GM23338 (cell line): ENCODE measurements at regions not wholly inside any gene's neighbourhood (a gene's known extent, or its start where the extent isn't known, plus 50 kb on each side); places are given as distances from the start of the nearest gene placed in this dataset.
"Not testable (repeated sequence)": the region's sequence is repeated elsewhere in the genome, so short reads cannot be mapped to it uniquely, and the experiment has no call there.

ENCODE experiments used
- ATAC-seq: fragments of 200-7000 bp; cut with Tn5 transposase; 3 replicates; pipeline ENCODE4 v1.9.1; 2020
- DNase-seq: peaks from one replicate; pipeline ENCODE4 v3.0.0-alpha.2; 2015; ENCODE audit warnings: low spot score
- H2AFZ ChIP-seq: fragments of 200-600 bp; sonication (generic); 2 replicates; pipeline ENCODE4 v1.8.0; 2016; ENCODE audit warnings: antibody characterized with exemption, mild to moderate bottlenecking, moderate library complexity
- H3F3A ChIP-seq: fragments of 200-600 bp; sonication (generic); replicated peaks from 2 replicates; pipeline ENCODE4 v1.8.0; 2017; ENCODE audit warnings: antibody characterized with exemption, mixed run types, low read depth
- H3K27ac ChIP-seq: fragments of 200-600 bp; sonication (generic); 2 replicates; pipeline ENCODE4 v1.6.1; 2016; ENCODE audit warnings: low read depth
- H3K27me3 ChIP-seq: fragments of 200-600 bp; sonication (generic); 2 replicates; pipeline ENCODE4 v1.8.0; 2016; ENCODE audit warnings: mild to moderate bottlenecking, mixed run types, moderate library complexity; ENCODE audit not compliant: insufficient read depth
- H3K36me3 ChIP-seq: fragments of 200-600 bp; sonication (generic); 2 replicates; pipeline ENCODE4 v1.8.0; 2016; ENCODE audit warnings: mild to moderate bottlenecking; ENCODE audit not compliant: insufficient read depth
- H3K4me1 ChIP-seq: fragments of 200-600 bp; sonication (generic); 2 replicates; pipeline ENCODE4 v1.8.0; 2016; ENCODE audit warnings: mild to moderate bottlenecking, moderate library complexity; ENCODE audit not compliant: insufficient read depth
- H3K4me2 ChIP-seq: fragments of 200-600 bp; sonication (generic); 2 replicates; pipeline ENCODE4 v1.7.1; 2017; ENCODE audit warnings: mixed run types
- H3K4me3 ChIP-seq: fragments of 200-600 bp; sonication (generic); 2 replicates; pipeline ENCODE4 v1.6.1; 2016; ENCODE audit warnings: mixed run types
- H3K79me2 ChIP-seq: fragments of 200-600 bp; sonication (generic); replicated peaks from 2 replicates; pipeline ENCODE4 v1.8.0; 2017; ENCODE audit warnings: mild to moderate bottlenecking; ENCODE audit not compliant: insufficient read depth
- H3K9me2 ChIP-seq: fragments of 200-600 bp; sonication (generic); 2 replicates; pipeline ENCODE4 v1.8.0; 2017; ENCODE audit not compliant: insufficient read depth
- H4K20me1 ChIP-seq: fragments of 200-600 bp; sonication (generic); replicated peaks from 2 replicates; pipeline ENCODE4 v1.8.0; 2017; ENCODE audit warnings: mild to moderate bottlenecking; ENCODE audit not compliant: insufficient read depth
- H3K27ac Mint-ChIP-seq: 2 replicates; pipeline ENCODE4 v1.8.0; 2020; ENCODE audit warnings: inconsistent platforms, mild to moderate bottlenecking, moderate library complexity, mixed read lengths
- H3K27me3 Mint-ChIP-seq: 3 replicates; pipeline ENCODE4 v1.8.0; 2022; ENCODE audit warnings: low read depth, mild to moderate bottlenecking, moderate library complexity, mixed read lengths, inconsistent platforms; ENCODE audit not compliant: insufficient read depth, poor library complexity
- H3K36me3 Mint-ChIP-seq: 3 replicates; pipeline ENCODE4 v1.8.0; 2021; ENCODE audit warnings: low read depth, mild to moderate bottlenecking, inconsistent platforms, moderate library complexity, mixed read lengths
- H3K4me1 Mint-ChIP-seq: 3 replicates; pipeline ENCODE4 v1.8.0; 2020; ENCODE audit warnings: mild to moderate bottlenecking, inconsistent platforms, mixed read lengths
- H3K4me3 Mint-ChIP-seq: 3 replicates; pipeline ENCODE4 v1.8.0; 2021; ENCODE audit warnings: moderate library complexity, mild to moderate bottlenecking, inconsistent platforms, mixed read lengths
- H3K9me3 Mint-ChIP-seq: 3 replicates; pipeline ENCODE4 v1.8.0; 2020; ENCODE audit warnings: moderate library complexity, mild to moderate bottlenecking, inconsistent platforms, mixed read lengths
- EZH2 ChIP-seq: fragments of 200-600 bp; sonication (generic); IDR thresholded peaks from one replicate; pipeline ENCODE4 v1.8.0; 2017; ENCODE audit warnings: antibody characterized with exemption, mild to moderate bottlenecking, low read depth; ENCODE audit not compliant: unreplicated experiment
- EZH2phosphoT487 ChIP-seq: fragments of 200-600 bp; sonication (generic); IDR thresholded peaks from one replicate; pipeline ENCODE4 v1.8.1; 2018; ENCODE audit warnings: antibody characterized with exemption; ENCODE audit not compliant: unreplicated experiment
- JUNB ChIP-seq: IDR thresholded peaks from one replicate; pipeline ENCODE4 v1.6.1; 2016; ENCODE audit warnings: antibody characterized with exemption; ENCODE audit not compliant: unreplicated experiment
- NANOG ChIP-seq: IDR thresholded peaks from 2 replicates; pipeline ENCODE4 v1.6.1; 2016; ENCODE audit warnings: antibody characterized with exemption, borderline replicate concordance
- POLR2AphosphoS5 ChIP-seq: IDR thresholded peaks from 2 replicates; pipeline ENCODE4 v1.6.1; 2016; ENCODE audit warnings: antibody characterized with exemption, low read depth
- STAT1 ChIP-seq: IDR thresholded peaks from one replicate; pipeline ENCODE4 v1.6.1; 2016; ENCODE audit warnings: antibody characterized with exemption; ENCODE audit not compliant: unreplicated experiment
- ZNF114 ChIP-seq: fragments of 250-450 bp; sonication (Bioruptor Pico); IDR thresholded peaks from 2 replicates; pipeline ENCODE4 v1.5.0; 2020; ENCODE audit warnings: mild to moderate bottlenecking, moderate library complexity
- ZNF331 ChIP-seq: fragments of 250-450 bp; sonication (Bioruptor Pico); IDR thresholded peaks from 2 replicates; pipeline ENCODE4 v1.5.0; 2020; ENCODE audit warnings: low read depth, mild to moderate bottlenecking, moderate library complexity
- TF ChIP-seq, protein P1 (sequence below): IDR thresholded peaks from 2 replicates; pipeline ENCODE4 v1.6.1; 2016; ENCODE audit warnings: antibody characterized with exemption
- TF ChIP-seq, protein P2 (sequence below), 2 experiments: fragments of 200-600 bp in 1 of 2; sonication (generic) in 1 of 2; conservative IDR thresholded peaks; 2 replicates each; pipeline versions ENCODE4 v1.5.1 to v1.6.1; 2016 to 2017; ENCODE audit warnings: antibody characterized with exemption in 2 of 2, low read depth in 2 of 2, mild to moderate bottlenecking in 2 of 2, moderate library complexity in 1 of 2
- TF ChIP-seq, protein P3 (sequence below): fragments of 250-450 bp; sonication (Bioruptor Pico); IDR thresholded peaks from 2 replicates; pipeline ENCODE4 v1.5.0; 2020; ENCODE audit warnings: mild to moderate bottlenecking, moderate library complexity

DNA sequence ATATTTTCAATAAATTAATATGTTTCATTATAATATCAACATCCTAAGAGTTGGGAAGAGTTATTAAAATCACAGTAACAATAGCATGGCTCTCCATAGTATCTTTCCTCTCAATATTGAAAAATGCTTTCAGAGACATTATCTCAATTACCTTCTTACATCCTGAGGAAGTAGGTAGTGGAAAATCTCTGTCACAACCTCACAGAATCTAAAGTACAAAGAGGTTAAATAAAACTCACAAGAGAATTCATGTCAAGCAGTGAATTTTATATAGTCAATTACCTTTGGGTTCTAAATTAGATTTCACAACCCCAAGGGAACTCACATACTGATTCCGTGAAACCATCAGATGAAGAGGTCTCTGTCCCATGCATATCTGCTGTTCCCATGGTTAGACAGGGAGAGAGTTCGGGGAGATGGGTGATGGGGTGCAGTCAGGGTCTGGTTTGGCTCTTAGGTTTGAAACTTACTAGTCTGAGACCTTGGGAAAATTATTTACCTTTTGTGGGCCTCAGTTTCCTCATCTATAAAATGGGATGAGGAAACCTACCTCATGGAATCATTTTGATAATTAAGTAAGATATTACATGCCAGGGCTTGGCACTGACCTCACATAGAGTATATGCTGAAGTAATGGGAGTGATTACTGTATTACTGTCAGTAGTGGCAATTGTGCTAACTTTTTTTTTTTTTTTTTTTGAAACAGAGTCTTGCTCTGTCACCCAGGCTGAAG is 74.0 kb upstream of the SNX9 start (continued):
- TF ChIP-seq, protein P1, sequence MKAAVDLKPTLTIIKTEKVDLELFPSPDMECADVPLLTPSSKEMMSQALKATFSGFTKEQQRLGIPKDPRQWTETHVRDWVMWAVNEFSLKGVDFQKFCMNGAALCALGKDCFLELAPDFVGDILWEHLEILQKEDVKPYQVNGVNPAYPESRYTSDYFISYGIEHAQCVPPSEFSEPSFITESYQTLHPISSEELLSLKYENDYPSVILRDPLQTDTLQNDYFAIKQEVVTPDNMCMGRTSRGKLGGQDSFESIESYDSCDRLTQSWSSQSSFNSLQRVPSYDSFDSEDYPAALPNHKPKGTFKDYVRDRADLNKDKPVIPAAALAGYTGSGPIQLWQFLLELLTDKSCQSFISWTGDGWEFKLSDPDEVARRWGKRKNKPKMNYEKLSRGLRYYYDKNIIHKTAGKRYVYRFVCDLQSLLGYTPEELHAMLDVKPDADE: no peak
- TF ChIP-seq STAT1 (no peak), NANOG (no peak), EZH2phosphoT487 (no peak), POLR2AphosphoS5 (no peak), JUNB (no peak), ZNF114 (no peak), EZH2 (no peak)
- TF ChIP-seq, protein P2, sequence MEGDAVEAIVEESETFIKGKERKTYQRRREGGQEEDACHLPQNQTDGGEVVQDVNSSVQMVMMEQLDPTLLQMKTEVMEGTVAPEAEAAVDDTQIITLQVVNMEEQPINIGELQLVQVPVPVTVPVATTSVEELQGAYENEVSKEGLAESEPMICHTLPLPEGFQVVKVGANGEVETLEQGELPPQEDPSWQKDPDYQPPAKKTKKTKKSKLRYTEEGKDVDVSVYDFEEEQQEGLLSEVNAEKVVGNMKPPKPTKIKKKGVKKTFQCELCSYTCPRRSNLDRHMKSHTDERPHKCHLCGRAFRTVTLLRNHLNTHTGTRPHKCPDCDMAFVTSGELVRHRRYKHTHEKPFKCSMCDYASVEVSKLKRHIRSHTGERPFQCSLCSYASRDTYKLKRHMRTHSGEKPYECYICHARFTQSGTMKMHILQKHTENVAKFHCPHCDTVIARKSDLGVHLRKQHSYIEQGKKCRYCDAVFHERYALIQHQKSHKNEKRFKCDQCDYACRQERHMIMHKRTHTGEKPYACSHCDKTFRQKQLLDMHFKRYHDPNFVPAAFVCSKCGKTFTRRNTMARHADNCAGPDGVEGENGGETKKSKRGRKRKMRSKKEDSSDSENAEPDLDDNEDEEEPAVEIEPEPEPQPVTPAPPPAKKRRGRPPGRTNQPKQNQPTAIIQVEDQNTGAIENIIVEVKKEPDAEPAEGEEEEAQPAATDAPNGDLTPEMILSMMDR (conservative IDR thresholded peaks at IDR 0.05; ENCODE audit: low read depth in 2 of 2): no peak

DNA sequence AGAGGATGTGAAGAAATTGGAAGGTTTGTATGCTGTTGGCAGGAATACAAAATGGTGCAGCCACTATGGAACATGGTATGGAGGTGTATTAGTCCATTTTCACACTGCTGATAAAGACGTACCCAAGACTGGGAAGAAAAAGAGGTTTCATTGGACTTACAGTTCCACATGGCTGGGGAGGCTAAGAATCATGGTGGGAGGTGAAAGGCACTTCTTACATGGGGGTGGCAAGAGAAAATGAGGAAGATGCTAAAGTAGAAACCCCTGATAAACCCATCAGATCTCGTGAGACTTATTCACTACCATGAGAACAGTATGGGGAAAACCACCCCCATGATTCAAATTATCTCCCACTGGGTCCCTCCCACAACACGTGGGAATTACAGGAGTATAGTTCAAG is 72.1 kb upstream of the SNX9 start:
- not testable (repeated sequence) for H3K27me3 ChIP-seq, H3K4me2 ChIP-seq, H3K27ac Mint-ChIP-seq, ATAC-seq, H3K36me3 ChIP-seq, H3K79me2 ChIP-seq, H3K9me2 ChIP-seq, H4K20me1 ChIP-seq, H3F3A ChIP-seq, H3K4me3 Mint-ChIP-seq, H3K4me3 ChIP-seq, H3K27ac ChIP-seq, H2AFZ ChIP-seq, DNase-seq
- Mint-ChIP-seq H3K4me1 (peaks cover 38% of the 10 kb centered on the region), H3K27me3 (peaks cover 12% of the 10 kb centered on the region), H3K9me3 (peaks cover 29% of the 10 kb centered on the region), H3K36me3 (peaks cover 21% of the 10 kb centered on the region)
- peaks cover 21% of the 10 kb centered on the region for H3K4me1 ChIP-seq

DNA sequence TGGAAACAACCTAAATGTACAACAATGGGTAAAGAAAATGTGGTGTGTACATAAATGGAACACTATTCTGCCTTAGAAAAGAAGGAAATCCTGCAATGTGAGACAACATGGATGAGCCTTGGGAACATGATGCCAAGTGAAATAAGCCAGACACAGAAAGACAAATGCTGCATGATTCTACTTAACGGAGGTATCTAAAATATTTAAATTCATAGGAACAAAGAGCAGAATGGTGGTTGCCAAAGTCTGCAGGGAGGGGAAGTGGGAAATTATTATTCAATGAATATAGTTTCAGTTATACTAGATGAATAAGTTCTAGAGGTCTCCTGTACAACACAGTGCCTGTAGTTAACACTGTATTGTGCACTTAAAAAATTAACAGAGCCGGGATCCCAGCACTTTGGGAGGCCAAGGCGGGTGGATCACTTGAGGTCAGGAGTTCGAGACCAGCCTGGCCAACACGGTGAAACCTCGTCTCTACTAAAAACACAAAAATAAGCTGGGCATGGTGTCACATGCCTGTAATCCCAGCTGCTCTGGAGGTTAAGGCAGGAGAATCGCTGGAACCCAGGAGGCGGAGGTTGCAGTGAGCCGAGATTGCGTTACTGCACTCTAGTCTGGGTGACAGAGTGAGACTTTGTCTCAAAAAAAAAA is 71.4 kb upstream of the SNX9 start:
- Mint-ChIP-seq H3K27me3 (peaks cover 13% of the 10 kb centered on the region), H3K36me3 (peaks cover 14% of the 10 kb centered on the region), H3K4me1 (peaks cover 42% of the 10 kb centered on the region), H3K27ac (no peak overlapping the region), H3K9me3 (peaks cover 22% of the 10 kb centered on the region), H3K4me3 (no peak overlapping the region; the same call in 2 of the 3 replicates)
- Histone ChIP-seq H3K79me2 (no peaks in the 10 kb centered on the region), H3F3A (no peaks in the 10 kb centered on the region), H3K4me1 (peaks cover 26% of the 10 kb centered on the region), H3K4me2 (no peak overlapping the region), H4K20me1 (no peaks in the 10 kb centered on the region), H3K4me3 (no peak overlapping the region), H3K36me3 (peaks cover 6% of the 10 kb centered on the region), H2AFZ (no peak overlapping the region), H3K27me3 (no peaks in the 10 kb centered on the region), H3K9me2 (no peaks in the 10 kb centered on the region), H3K27ac (no peak overlapping the region)
- DNase-seq (no peak), ATAC-seq (no peak)
- TF ChIP-seq, protein P3, sequence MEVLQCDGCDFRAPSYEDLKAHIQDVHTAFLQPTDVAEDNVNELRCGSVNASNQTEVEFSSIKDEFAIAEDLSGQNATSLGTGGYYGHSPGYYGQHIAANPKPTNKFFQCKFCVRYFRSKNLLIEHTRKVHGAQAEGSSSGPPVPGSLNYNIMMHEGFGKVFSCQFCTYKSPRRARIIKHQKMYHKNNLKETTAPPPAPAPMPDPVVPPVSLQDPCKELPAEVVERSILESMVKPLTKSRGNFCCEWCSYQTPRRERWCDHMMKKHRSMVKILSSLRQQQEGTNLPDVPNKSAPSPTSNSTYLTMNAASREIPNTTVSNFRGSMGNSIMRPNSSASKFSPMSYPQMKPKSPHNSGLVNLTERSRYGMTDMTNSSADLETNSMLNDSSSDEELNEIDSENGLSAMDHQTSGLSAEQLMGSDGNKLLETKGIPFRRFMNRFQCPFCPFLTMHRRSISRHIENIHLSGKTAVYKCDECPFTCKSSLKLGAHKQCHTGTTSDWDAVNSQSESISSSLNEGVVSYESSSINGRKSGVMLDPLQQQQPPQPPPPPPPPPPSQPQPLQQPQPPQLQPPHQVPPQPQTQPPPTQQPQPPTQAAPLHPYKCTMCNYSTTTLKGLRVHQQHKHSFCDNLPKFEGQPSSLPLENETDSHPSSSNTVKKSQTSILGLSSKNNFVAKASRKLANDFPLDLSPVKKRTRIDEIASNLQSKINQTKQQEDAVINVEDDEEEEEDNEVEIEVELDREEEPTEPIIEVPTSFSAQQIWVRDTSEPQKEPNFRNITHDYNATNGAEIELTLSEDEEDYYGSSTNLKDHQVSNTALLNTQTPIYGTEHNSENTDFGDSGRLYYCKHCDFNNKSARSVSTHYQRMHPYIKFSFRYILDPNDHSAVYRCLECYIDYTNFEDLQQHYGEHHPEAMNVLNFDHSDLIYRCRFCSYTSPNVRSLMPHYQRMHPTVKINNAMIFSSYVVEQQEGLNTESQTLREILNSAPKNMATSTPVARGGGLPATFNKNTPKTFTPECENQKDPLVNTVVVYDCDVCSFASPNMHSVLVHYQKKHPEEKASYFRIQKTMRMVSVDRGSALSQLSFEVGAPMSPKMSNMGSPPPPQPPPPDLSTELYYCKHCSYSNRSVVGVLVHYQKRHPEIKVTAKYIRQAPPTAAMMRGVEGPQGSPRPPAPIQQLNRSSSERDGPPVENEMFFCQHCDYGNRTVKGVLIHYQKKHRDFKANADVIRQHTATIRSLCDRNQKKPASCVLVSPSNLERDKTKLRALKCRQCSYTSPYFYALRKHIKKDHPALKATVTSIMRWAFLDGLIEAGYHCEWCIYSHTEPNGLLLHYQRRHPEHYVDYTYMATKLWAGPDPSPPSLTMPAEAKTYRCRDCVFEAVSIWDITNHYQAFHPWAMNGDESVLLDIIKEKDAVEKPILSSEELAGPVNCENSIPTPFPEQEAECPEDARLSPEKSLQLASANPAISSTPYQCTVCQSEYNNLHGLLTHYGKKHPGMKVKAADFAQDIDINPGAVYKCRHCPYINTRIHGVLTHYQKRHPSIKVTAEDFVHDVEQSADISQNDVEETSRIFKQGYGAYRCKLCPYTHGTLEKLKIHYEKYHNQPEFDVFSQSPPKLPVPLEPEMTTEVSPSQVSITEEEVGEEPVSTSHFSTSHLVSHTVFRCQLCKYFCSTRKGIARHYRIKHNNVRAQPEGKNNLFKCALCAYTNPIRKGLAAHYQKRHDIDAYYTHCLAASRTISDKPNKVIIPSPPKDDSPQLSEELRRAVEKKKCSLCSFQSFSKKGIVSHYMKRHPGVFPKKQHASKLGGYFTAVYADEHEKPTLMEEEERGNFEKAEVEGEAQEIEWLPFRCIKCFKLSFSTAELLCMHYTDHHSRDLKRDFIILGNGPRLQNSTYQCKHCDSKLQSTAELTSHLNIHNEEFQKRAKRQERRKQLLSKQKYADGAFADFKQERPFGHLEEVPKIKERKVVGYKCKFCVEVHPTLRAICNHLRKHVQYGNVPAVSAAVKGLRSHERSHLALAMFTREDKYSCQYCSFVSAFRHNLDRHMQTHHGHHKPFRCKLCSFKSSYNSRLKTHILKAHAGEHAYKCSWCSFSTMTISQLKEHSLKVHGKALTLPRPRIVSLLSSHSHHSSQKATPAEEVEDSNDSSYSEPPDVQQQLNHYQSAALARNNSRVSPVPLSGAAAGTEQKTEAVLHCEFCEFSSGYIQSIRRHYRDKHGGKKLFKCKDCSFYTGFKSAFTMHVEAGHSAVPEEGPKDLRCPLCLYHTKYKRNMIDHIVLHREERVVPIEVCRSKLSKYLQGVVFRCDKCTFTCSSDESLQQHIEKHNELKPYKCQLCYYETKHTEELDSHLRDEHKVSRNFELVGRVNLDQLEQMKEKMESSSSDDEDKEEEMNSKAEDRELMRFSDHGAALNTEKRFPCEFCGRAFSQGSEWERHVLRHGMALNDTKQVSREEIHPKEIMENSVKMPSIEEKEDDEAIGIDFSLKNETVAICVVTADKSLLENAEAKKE (CRISPR knock-in tag): no peak
- no peak for TF ChIP-seq NANOG
- no peak for TF ChIP-seq ZNF114
- no peak for TF ChIP-seq ZNF331 (CRISPR knock-in tag)
